Coronary artery (tissue), 2 donors: ENCODE measurements at regions not wholly inside any gene's neighbourhood (a gene's known extent, or its start where the extent isn't known, plus 50 kb on each side); places are given as distances from the start of the nearest gene placed in this dataset.
"Not testable (repeated sequence)": the region's sequence is repeated elsewhere in the genome, so short reads cannot be mapped to it uniquely, and the experiment has no call there.

Experiments used
- DNase-seq: peaks from one replicate; pipeline ENCODE4 v3.0.0-alpha.2; 2017; ENCODE audit warnings: low spot score
- H3K27ac ChIP-seq, 2 donors: fragments of 200-600 bp; sonication (generic); one replicate each; pipeline ENCODE4 v1.5.1; 2016 to 2019
- H3K4me3 ChIP-seq: fragments of 200-600 bp; sonication (generic); 2 replicates; pipeline ENCODE4 v1.5.1; 2016; ENCODE audit warnings: mild to moderate bottlenecking, moderate library complexity
- TF ChIP-seq, protein P1 (sequence below): fragments of 200-600 bp; sonication (generic); IDR thresholded peaks from one replicate; pipeline ENCODE4 v1.5.1; 2019; ENCODE audit warnings: antibody characterized with exemption

DNA sequence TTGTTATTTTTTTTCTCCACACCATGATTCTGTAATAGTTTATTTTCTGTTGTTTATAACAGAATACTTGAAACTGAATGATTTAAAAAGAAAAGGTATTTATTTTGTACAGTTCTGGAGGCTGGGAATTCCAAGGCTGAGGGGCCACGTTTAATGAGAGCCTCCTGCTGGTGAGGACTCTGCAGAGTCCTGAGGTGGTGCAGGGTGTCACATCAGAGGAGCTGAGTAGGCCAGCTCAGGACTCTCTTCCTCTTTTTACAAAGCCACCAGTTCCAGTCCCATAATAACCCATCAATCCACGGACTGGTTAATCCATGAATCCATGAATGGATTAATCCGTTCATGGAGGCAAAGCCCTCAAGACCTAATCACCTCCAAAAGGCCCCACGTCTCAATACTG is 71.6 kb downstream of the TFAP2A start:
- Histone ChIP-seq H3K27ac (no peak overlapping the region), H3K4me3 (no peak overlapping the region)
- no peak for DNase-seq
- TF ChIP-seq, protein P1, sequence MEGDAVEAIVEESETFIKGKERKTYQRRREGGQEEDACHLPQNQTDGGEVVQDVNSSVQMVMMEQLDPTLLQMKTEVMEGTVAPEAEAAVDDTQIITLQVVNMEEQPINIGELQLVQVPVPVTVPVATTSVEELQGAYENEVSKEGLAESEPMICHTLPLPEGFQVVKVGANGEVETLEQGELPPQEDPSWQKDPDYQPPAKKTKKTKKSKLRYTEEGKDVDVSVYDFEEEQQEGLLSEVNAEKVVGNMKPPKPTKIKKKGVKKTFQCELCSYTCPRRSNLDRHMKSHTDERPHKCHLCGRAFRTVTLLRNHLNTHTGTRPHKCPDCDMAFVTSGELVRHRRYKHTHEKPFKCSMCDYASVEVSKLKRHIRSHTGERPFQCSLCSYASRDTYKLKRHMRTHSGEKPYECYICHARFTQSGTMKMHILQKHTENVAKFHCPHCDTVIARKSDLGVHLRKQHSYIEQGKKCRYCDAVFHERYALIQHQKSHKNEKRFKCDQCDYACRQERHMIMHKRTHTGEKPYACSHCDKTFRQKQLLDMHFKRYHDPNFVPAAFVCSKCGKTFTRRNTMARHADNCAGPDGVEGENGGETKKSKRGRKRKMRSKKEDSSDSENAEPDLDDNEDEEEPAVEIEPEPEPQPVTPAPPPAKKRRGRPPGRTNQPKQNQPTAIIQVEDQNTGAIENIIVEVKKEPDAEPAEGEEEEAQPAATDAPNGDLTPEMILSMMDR = no peak

DNA sequence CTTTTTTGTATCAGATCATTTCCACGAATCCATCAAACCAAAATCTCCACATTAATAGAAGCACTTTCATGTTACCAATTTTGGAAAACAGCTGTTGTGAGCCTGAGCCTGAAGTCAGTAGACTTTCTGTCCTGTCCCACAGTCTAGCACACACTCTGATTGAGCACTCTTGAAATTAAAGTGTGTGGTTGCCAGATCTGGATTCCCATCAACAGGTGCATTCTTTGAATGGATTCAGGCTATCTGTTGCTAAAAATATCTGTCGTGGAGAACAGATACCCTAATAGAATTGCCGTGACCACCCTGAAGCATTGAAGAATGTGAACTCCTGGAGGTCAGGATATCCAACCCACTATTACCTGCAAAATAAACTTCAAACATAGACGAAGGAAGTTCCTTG is 73.3 kb downstream of the TFAP2A start:
- H3K27ac ChIP-seq = no peak overlapping the region
- DNase-seq = no peak
- TF ChIP-seq, protein P1 = no peak
- no peak overlapping the region for H3K4me3 ChIP-seq

DNA sequence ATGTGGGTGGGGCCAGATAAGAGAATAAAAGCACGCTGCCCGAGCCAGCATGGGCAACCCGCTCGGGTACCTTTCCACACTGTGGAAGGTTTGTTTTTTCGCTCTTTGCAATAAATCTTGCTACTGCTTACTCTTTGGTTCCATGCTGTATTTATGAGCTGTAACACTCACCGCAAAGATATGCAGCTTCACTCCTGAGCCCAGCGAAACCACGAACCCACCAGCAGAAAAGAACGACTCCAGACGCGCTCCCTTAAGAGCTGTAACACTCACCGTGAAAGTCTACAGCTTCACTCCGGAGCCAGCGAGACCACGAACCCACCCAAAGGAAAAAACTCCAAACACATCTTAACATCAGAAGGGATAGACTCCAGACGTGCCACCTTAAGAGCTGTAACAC is 76.7 kb downstream of the TFAP2A start:
- TF ChIP-seq, protein P1 = no peak
- DNase-seq = no peak
- Histone ChIP-seq H3K4me3 (no peak overlapping the region), H3K27ac (no peak overlapping the region)

DNA sequence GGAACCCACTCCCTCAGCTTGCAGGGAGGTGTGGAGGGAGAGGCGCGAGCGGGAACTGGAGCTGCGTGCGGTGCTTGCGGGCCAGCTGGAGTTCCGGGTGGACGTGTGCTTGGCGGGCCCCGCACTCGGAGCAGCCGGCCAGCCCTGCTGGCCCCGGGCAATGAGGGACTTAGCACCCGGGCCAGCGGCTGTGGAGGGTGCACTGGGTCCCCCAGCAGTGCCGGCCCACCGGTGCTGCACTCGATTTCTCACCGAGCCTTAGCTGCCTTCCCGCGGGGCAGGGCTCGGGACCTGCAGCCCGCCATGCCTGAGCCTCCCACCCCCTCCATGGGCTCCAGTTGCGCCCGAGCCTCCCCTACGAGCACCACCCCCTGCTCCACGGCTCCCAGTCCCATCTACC is 77.5 kb downstream of the TFAP2A start:
- not testable (repeated sequence) for H3K4me3 ChIP-seq, DNase-seq, H3K27ac ChIP-seq

DNA sequence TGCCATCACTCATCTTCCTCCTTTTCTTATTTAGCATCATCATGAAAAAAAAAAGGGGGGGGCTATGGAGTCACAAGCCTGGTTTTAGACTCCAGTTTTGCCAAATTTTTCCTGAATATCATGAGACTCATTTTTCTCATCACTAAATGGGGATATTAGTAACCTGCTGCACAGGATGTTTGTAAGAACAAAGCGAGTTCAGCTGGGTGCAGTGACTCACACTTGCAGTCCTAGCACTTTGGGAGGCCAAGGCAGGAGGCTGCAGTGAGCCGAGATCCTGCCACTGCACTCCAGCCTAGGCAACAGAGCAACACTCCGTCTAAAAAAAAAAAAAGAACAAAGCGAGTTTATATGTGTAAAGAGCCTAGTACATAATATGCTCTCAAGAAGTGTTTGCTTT is 82.8 kb downstream of the TFAP2A start:
- TF ChIP-seq, protein P1 = no peak
- Histone ChIP-seq H3K4me3 (no peak overlapping the region), H3K27ac (no peak overlapping the region)
- DNase-seq = no peak

DNA sequence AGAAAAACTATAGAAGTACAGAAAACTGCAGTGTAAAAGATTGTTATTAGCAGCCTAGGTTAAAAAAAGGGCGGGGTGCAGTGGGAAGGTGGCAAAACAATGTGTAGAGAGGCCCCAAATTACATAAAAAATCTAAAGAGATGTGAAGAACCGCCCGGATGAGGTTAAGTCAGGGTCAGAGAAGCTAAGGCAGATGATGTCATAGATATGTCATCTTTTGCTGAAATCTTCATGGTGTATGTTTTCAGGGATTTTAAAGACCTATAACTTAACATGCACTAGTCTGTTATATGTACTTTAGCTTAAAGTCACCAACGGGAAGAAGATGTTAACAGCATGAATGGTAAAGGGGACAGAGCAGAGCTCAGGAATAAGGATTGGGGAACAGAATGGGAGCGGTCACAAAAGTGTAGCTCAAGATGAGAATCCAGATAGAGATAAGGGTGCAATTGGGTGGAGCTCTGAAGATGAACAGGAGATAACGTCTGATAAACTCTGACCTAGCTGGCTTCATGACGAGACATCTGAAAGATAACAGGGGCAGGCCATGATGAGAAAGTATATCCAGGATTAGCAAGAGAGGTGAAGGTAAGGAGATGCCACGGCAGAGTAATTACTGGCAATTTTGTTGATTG is 83.4 kb downstream of the TFAP2A start:
- TF ChIP-seq, protein P1 = no peak
- H3K27ac ChIP-seq = no peak overlapping the region
- DNase-seq = no peak
- no peak overlapping the region for H3K4me3 ChIP-seq

DNA sequence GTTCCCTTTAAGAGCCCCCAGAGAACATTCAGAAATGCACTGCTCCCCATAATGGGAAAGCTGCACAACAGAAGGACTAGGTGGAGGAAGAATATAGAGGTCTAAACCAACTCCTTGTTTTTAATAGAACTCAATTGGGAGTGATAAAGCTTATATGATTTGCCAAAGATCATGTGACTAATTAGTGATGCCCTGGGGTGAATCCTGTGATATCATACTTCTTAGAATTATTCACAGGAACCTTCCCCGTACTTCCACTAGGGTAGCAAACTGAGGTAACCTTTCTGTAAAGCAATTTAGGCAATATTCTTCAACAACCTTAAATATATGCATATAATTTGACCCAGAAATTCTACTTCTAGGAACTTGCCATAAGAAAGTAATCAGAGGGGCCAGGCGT is 84.4 kb downstream of the TFAP2A start:
- TF ChIP-seq, protein P1 = no peak
- DNase-seq = no peak

More for the DNA sequence above, 84.4 kb downstream of the TFAP2A start:
- no peak overlapping the region for H3K4me3 ChIP-seq
- no peak overlapping the region for H3K27ac ChIP-seq
